CD4-positive, alpha-beta T cell treated with Interferon alpha-2 for 1 hour (primary cell): ENCODE measurements at regions not wholly inside any gene's neighbourhood (a gene's known extent, or its start where the extent isn't known, plus 50 kb on each side); places are given as distances from the start of the nearest gene placed in this dataset.
A peak's percentile ranks its signal among the peaks of the same experiment; 100 is the strongest.
"Not testable (repeated sequence)": the region's sequence is repeated elsewhere in the genome, so short reads cannot be mapped to it uniquely, and the experiment has no call there.

Experiments
- DNase-seq, 2 donors: peaks; one replicate each; pipeline ENCODE4 v3.0.0-alpha.2; 2020 to 2022

- DNase-seq = no peak
Measured at GRCh38 chr5:36392186-36392585, 90.5 kb upstream of the RANBP3L start.

- DNase-seq = no peak
Measured at GRCh38 chr5:36392818-36393217, 91.1 kb upstream of the RANBP3L start.

GRCh38 chr5:36393656-36394428 lies 92.1 kb upstream of the RANBP3L start:
- no peak for DNase-seq

- DNase-seq = no peak
Measured at GRCh38 chr5:36395260-36395659, 93.6 kb upstream of the RANBP3L start.

GRCh38 chr5:36395947-36396346 lies 94.2 kb upstream of the RANBP3L start:
- not testable (repeated sequence) for DNase-seq

GRCh38 chr5:36396640-36397039 lies 94.9 kb upstream of the RANBP3L start:
- no peak for DNase-seq

- DNase-seq = no peak
Measured at GRCh38 chr5:36397901-36398536, 96.3 kb upstream of the RANBP3L start.

- no peak for DNase-seq
Measured at GRCh38 chr5:36402512-36402906, 100.8 kb upstream of the RANBP3L start.

GRCh38 chr5:36403632-36404311 lies 102.1 kb upstream of the RANBP3L start:
- DNase-seq = peak in 1 of 2 donors; percentile 15

GRCh38 chr5:36406023-36406422 lies 104.3 kb upstream of the RANBP3L start:
- DNase-seq = no peak

GRCh38 chr5:36407396-36407795 lies 105.7 kb upstream of the RANBP3L start:
- DNase-seq = no peak

- not testable (repeated sequence) for DNase-seq
Measured at GRCh38 chr5:36409711-36410110, 108.0 kb upstream of the RANBP3L start.

- DNase-seq = not testable (repeated sequence)
Measured at GRCh38 chr5:36410672-36411071, 109.0 kb upstream of the RANBP3L start.

- DNase-seq = no peak
Measured at GRCh38 chr5:36414869-36415282, 113.2 kb upstream of the RANBP3L start.

- no peak for DNase-seq
Measured at GRCh38 chr5:36416605-36417004, 114.9 kb upstream of the RANBP3L start.

GRCh38 chr5:36417221-36417620 lies 115.5 kb upstream of the RANBP3L start:
- no peak for DNase-seq

GRCh38 chr5:36417668-36418067 lies 116.0 kb upstream of the RANBP3L start:
- no peak for DNase-seq

GRCh38 chr5:36418152-36418979 lies 116.7 kb upstream of the RANBP3L start:
- no peak for DNase-seq

GRCh38 chr5:36421256-36421655 lies 119.6 kb upstream of the RANBP3L start:
- DNase-seq = no peak

- no peak for DNase-seq
Measured at GRCh38 chr5:36422952-36423351, 121.2 kb upstream of the RANBP3L start.

GRCh38 chr5:36423578-36424307 lies 122.0 kb upstream of the RANBP3L start:
- DNase-seq = no peak

- not testable (repeated sequence) for DNase-seq
Measured at GRCh38 chr5:36426070-36426469, 124.4 kb upstream of the RANBP3L start.
